HepG2 (cell line): ENCODE measurements at regions not wholly inside any gene's neighbourhood (a gene's known extent, or its start where the extent isn't known, plus 50 kb on each side); places are given as distances from the start of the nearest gene placed in this dataset.
A peak's percentile ranks its signal among the peaks of the same experiment; 100 is the strongest.

ENCODE experiments used
- BORCS8-MEF2B ChIP-seq: sonication (generic); formaldehyde crosslinking; IDR thresholded peaks from 2 replicates; pipeline ENCODE4 v1.8.0; 2022; ENCODE audit warnings: mild to moderate bottlenecking, missing genetic modification reagents
- BRD4 ChIP-seq: sonication (generic); formaldehyde crosslinking; IDR thresholded peaks from 2 replicates; pipeline ENCODE4 v1.4.0; 2020; ENCODE audit warnings: missing genetic modification reagents
- FOXM1 ChIP-seq: sonication (generic); formaldehyde crosslinking; IDR thresholded peaks from 2 replicates; pipeline ENCODE4 v1.5.0; 2020; ENCODE audit warnings: missing genetic modification reagents
- JDP2 ChIP-seq: sonication (generic); formaldehyde crosslinking; IDR thresholded peaks from 2 replicates; pipeline ENCODE4 v1.8.1; 2022; ENCODE audit warnings: missing genetic modification reagents, borderline replicate concordance
- KIAA2018 ChIP-seq: sonication (generic); formaldehyde crosslinking; IDR thresholded peaks from 2 replicates; pipeline ENCODE4 v1.5.0; 2020; ENCODE audit warnings: mild to moderate bottlenecking, missing genetic modification reagents, borderline replicate concordance
- RAD21 ChIP-seq: fragments of 450-650 bp; formaldehyde crosslinking; IDR thresholded peaks from 2 replicates; pipeline ENCODE4 v1.5.0; 2020; ENCODE audit warnings: mild to moderate bottlenecking
- SALL2 ChIP-seq: sonication (generic); formaldehyde crosslinking; IDR thresholded peaks from 2 replicates; pipeline ENCODE4 v1.8.1; 2023; ENCODE audit warnings: mild to moderate bottlenecking, missing genetic modification reagents, inconsistent platforms
- YY1 ChIP-seq: IDR thresholded peaks from 2 replicates; pipeline ENCODE4 v1.6.1; 2011; ENCODE audit warnings: low read length, low read depth, moderate library complexity, mild to moderate bottlenecking; ENCODE audit not compliant: insufficient read depth, insufficient replicate concordance
- ZNF20 ChIP-seq: sonication (generic); formaldehyde crosslinking; IDR thresholded peaks from 2 replicates; pipeline ENCODE4 v1.4.0; 2020; ENCODE audit warnings: mild to moderate bottlenecking, moderate library complexity, missing genetic modification reagents
- ZNF34 ChIP-seq: sonication (generic); formaldehyde crosslinking; IDR thresholded peaks from 2 replicates; pipeline ENCODE4 v1.4.0; 2020; ENCODE audit warnings: mild to moderate bottlenecking, missing genetic modification reagents, borderline replicate concordance
- ZNF549 ChIP-seq: sonication (generic); formaldehyde crosslinking; IDR thresholded peaks from 2 replicates; pipeline ENCODE4 v1.5.0; 2020; ENCODE audit warnings: missing genetic modification reagents
- ZNF567 ChIP-seq: sonication (generic); formaldehyde crosslinking; IDR thresholded peaks from 2 replicates; pipeline ENCODE4 v1.8.1; 2023; ENCODE audit warnings: mild to moderate bottlenecking, missing genetic modification reagents, borderline replicate concordance
- ZNF710 ChIP-seq: sonication (generic); formaldehyde crosslinking; IDR thresholded peaks from 2 replicates; pipeline ENCODE4 v1.5.0; 2020; ENCODE audit warnings: mild to moderate bottlenecking, missing genetic modification reagents, borderline replicate concordance
- ZNF850 ChIP-seq: sonication (generic); formaldehyde crosslinking; conservative IDR thresholded peaks from 2 replicates; pipeline ENCODE4 v1.9.0; 2021; ENCODE audit warnings: mild to moderate bottlenecking, missing genetic modification reagents
- ZSCAN30 ChIP-seq: sonication (generic); formaldehyde crosslinking; IDR thresholded peaks from 2 replicates; pipeline ENCODE4 v1.5.0; 2020; ENCODE audit warnings: mild to moderate bottlenecking, missing genetic modification reagents
- TF ChIP-seq, protein P1 (sequence below): sonication (generic); formaldehyde crosslinking; IDR thresholded peaks from 2 replicates; pipeline ENCODE4 v1.8.1; 2023; ENCODE audit warnings: mild to moderate bottlenecking, inconsistent platforms, moderate library complexity, missing genetic modification reagents, borderline replicate concordance

DNA sequence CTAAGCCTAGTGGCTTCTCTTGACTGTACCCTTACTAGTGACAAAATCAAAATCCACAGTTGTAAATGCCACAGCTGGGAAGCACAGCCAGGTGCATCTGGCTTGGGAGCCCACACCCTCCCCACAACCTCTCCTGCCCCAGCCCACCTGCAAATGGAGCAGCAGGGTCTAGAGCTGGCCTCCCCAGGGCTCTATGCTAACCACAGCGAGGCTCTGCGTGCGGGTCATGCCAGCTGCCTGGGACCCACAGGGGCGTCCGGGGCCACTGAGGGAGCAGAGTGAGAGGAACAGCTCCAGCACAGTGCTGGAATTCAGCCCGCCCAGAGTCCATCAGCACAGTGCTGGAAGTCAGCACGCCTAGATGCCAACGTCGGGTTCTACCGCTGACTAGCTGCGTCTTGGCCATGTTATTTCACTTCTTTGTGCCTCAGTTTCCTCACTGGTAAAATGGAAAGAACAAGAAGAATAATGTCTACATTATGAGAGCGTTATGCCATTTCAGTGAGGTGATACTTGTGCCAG lies 109.1 kb upstream of the ID2 start (continued):
- TF ChIP-seq YY1 (peak; percentile 8), BRD4 (peak; percentile 31; the same call in 1 of the 2 replicates), ZNF710 (CRISPR knock-in tag) (peak; percentile 20; the same call in 1 of the 2 replicates), ZNF34 (CRISPR knock-in tag) (no peak), SALL2 (0 out of 2 replicates have a peak, but pooled peaks have one; percentile 2), RAD21 (CRISPR knock-in tag) (no peak), ZSCAN30 (no peak), ZNF567 (CRISPR knock-in tag) (0 out of 2 replicates have a peak, but pooled peaks have one; percentile 4), ZNF20 (CRISPR knock-in tag) (peak; percentile 31; the same call in 1 of the 2 replicates), FOXM1 (no peak), ZNF850 (CRISPR knock-in tag) (no peak), BORCS8-MEF2B (CRISPR knock-in tag) (no peak), JDP2 (CRISPR knock-in tag) (no peak; the same call in 1 of the 2 replicates), ZNF549 (CRISPR knock-in tag) (no peak), KIAA2018 (CRISPR knock-in tag) (no peak)
- TF ChIP-seq, protein P1, sequence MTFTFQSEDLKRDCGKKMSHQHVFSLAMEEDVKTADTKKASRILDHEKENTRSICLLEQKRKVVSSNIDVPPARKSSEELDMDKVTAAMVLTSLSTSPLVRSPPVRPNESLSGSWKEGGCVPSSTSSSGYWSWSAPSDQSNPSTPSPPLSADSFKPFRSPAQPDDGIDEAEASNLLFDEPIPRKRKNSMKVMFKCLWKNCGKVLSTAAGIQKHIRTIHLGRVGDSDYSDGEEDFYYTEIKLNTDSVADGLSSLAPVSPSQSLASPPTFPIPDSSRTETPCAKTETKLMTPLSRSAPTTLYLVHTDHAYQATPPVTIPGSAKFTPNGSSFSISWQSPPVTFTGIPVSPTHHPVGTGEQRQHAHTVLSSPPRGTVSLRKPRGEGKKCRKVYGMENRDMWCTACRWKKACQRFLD (CRISPR knock-in tag), result 0 out of 2 replicates have a peak, but pooled peaks have one; percentile 51
